Stimulated activated CD4-positive, alpha-beta T cell treated with anti-CD3 and anti-CD28 coated beads, Interleukin-1b, Interleukin-23, amount 100 ng/mL, for 4 hours (primary cell): ENCODE measurements at regions not wholly inside any gene's neighbourhood (a gene's known extent, or its start where the extent isn't known, plus 50 kb on each side); places are given as distances from the start of the nearest gene placed in this dataset.

ENCODE experiments used
- DNase-seq, 2 donors: peaks; one replicate each; pipeline ENCODE4 v3.0.0-alpha.2; 2020; ENCODE audit warnings: low read depth in 2 of 2

DNA sequence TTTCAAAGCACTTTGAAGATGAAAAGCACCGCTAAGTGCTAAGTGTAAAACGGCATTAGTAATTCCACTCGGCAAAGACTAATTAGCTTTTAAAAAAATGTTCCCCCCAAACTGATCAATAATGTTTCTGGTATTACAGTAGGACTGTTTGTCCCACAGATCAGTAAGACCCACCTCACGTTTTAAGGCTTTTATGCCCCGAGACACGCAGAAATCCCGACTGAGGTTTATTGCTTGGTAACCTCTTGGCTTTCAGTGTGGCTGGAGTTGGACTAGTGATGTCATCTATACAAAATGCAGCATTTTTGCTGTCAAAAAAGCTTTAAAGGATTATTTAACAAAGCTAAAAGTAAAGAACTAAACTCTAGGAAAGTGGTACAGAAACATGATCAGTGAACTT lies 414.6 kb upstream of the PSMD7 start:
- DNase-seq, result no peak

DNA sequence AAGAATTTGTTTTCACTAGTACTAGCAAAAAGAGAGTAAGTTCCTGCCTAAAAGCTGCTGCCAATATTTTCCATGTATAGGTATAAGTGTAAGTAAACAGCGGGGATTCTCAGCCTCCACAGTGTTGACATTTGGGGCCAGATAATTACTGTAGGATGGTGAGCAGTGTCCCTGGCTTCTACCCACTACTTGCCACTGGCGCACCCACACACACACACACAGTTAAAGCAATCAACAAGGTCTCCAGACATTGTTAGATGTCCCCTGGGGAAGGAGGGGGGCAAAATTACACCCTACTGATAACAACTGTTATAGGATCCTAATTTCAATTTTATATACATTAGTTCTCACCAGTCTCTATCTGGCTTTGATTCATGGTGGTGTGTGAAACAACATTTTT lies 417.0 kb upstream of the PSMD7 start:
- DNase-seq, result no peak

GRCh38 chr16:73878611-73879010 lies 418.0 kb upstream of the PSMD7 start:
- DNase-seq, result no peak

DNA sequence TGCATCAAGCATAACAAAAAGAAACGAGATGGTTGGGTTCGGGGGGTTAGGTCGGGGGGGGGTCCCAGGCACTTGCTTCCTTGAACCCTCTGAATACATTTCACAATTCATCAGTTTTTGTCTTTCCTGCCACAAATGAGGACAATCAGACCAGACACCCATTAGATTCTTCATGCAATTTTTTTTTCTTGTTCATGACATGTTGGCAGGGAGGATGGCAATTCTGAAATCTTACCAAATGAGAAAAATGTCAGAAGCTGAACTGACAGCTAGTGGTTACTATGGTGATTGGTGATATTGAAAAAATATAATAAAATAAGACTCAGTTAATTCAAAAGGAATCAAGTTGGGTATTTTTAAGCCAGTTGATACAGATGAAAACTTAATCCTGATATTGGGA lies 419.5 kb upstream of the PSMD7 start:
- DNase-seq, result no peak

DNA sequence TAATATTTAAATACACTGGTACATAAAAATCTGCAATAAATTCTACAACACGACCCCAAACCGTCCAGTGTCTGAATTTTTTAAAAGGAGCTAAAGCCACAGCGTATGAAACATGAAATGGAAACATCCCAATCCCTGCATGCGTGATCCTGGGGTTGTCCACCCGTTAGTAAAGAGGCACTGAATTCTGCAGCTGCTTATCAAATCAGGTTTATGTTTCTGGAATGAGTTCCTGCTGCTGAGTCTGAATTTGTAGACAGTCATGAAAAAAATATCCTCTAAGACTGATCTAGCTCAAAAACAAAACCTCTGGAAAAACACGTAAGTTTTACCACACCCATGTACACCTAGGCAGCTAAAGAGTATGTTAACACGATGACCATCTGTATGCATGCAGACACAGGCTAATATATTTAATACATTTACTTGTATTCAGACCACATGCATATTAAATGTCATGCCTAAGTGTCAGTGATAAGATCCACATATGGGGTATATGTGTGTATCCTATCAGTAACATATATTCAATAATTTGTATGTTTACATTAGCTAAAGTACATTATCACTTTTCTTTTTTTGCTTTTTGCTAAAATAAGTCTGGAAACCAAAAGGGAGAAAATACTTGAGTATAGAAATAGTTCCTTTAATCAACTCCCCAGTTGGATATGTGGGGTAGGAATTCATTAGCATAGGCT lies 420.5 kb upstream of the PSMD7 start:
- DNase-seq, result no peak

GRCh38 chr16:73874324-73874723 lies 422.3 kb upstream of the PSMD7 start:
- DNase-seq, result no peak

- no peak for DNase-seq
Observed at GRCh38 chr16:73873643-73874042, 423.0 kb upstream of the PSMD7 start.

GRCh38 chr16:73872856-73873255 lies 423.8 kb upstream of the PSMD7 start:
- DNase-seq, result no peak

DNA sequence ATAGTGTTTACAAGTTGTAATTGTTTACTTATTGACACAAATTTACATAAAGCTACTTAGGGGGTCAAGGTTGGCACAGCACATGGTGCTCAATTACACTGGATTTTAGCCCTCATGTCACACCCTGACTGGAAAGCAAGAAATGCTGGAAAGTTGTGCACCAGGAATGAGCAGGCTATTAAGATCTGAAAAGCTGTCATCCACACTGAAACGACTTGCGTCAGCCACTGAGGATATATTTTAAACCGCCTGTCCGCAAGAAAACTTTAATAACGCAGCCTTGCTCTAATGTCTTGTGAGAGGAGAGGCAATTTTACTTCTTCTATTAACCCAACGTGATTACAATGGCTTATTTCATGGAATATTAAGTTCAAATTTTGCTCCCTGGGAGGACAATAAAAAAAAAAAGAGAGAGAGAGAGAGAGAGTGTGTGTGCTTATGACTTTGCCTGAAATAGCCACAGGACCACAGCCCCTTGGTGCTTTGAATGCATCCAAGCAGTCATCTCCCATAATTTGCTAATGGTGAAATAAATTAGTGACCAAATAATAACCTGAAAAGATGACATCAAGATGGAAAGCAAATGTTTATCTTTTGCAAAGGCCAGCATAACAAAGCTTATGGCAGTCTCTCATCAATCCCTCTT lies 425.4 kb upstream of the PSMD7 start:
- no peak for DNase-seq

GRCh38 chr16:73869126-73869525 lies 427.5 kb upstream of the PSMD7 start:
- DNase-seq, result no peak

- DNase-seq, result no peak
Observed at GRCh38 chr16:73864868-73865267, 431.7 kb upstream of the PSMD7 start.

- no peak for DNase-seq
Observed at GRCh38 chr16:73858326-73858725, 438.3 kb upstream of the PSMD7 start.

DNA sequence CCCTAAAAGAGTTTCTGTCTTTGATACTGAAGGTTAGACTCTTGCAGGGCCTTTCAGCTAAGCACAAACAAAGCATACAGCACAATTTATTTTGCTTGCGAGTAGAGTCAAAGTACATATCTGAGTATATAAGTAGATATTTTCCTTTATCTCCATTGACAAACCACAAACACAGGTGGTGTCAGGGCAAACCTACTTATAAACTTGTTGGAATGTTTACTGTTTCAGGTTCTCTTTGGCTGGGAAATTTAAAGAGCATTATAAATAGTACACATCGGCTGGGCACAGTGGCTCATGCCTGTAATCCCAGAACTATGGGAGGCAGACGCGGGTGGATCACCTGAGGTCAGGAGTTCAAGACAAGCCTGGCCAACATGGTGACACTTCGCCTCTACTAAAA lies 442.6 kb upstream of the PSMD7 start:
- DNase-seq, result no peak

DNA sequence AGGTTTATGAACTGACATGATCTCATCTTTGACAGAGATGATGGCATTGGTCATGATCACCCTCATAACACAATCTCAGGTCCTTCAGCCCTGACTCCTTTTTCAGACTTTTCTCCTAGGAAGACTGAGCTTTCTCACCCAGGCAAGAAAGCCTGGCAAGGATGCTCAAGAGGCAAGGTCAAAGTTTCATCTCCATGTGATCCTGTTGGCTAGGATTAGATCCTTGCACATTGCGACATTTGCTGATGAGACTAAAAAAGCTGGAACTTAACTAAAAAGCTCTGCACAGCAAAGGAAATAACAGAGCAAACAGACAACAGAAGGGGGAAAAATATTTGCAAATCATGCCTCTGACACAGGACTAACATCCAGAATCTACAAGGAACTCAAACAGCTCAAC lies 444.1 kb upstream of the PSMD7 start:
- DNase-seq, result no peak

GRCh38 chr16:73848993-73849392 lies 447.6 kb upstream of the PSMD7 start:
- DNase-seq, result no peak

- DNase-seq, result no peak
Observed at GRCh38 chr16:73847090-73847489, 449.5 kb upstream of the PSMD7 start.

GRCh38 chr16:73846356-73846755 lies 450.3 kb upstream of the PSMD7 start:
- no peak for DNase-seq

DNA sequence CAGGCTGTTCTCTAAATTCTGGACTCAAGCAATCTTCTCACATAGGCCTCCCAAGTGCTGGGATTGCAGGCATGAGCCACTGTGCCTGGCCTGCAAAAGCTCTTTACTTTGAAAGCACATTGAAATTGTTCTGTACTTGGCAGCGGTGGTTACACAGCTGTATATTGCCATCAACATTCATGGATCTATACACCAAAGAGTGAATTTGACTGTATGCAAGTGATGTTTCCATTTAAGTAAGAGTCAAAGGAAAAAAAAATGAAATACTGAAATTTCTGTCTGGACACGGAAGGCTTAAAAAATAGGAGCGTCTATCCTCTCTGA lies 450.6 kb upstream of the PSMD7 start:
- no peak for DNase-seq

GRCh38 chr16:73845238-73846006 lies 451.2 kb upstream of the PSMD7 start:
- no peak for DNase-seq

GRCh38 chr16:73840728-73841127 lies 455.9 kb upstream of the PSMD7 start:
- DNase-seq, result no peak

DNA sequence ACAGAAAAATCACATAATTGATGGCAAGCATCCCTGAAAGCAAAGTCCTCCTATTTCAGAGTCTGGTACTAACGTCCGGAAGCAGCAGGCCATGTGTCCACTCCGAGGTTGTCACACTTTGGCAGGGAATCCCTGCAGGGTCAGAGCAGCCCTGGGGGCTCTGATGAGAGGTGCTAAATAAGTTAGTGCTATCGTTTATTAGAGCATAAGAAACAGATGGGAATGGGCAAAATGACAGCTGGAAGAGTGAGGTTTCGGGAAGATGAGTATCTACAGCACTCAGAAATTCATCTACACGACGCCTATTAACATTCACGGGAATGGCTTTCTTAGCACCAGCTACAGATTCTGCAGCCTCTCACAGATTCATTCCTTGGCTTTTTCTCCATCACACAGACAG lies 465.4 kb upstream of the PSMD7 start:
- DNase-seq, result no peak

- no peak for DNase-seq
Observed at GRCh38 chr16:73823205-73823849, 473.3 kb upstream of the PSMD7 start.
